ENCODE measurements at regions not wholly inside any gene's neighbourhood (a gene's known extent, or its start where the extent isn't known, plus 50 kb on each side); places are given as distances from the start of the nearest gene placed in this dataset.

GRCh38 chr13:77979721-77980385 lies 61.2 kb upstream of the EDNRB start:
- TF ChIP-seq CTCF (IDR thresholded peaks at IDR 0.05; ENCODE audit: low read length), result no peak
- no peak for TF ChIP-seq EZH2 (IDR thresholded peaks at IDR 0.05; ENCODE audit: borderline replicate concordance, low read length)

Measured in OCI-LY1 (cell line).